Neutrophil (primary cell): ENCODE measurements at regions not wholly inside any gene's neighbourhood (a gene's known extent, or its start where the extent isn't known, plus 50 kb on each side); places are given as distances from the start of the nearest gene placed in this dataset.

Source experiments
- H3K27ac ChIP-seq: fragments of 200-600 bp; sonication (generic); 2 replicates; pipeline ENCODE4 v1.5.1; 2016; ENCODE audit warnings: mild to moderate bottlenecking, moderate library complexity
- H3K27me3 ChIP-seq: fragments of 200-600 bp; sonication (generic); 2 replicates; pipeline ENCODE4 v1.6.0; 2016; ENCODE audit warnings: mild to moderate bottlenecking
- H3K36me3 ChIP-seq: fragments of 200-600 bp; sonication (generic); 2 replicates; pipeline ENCODE4 v1.5.1; 2017
- H3K4me1 ChIP-seq, 2 experiments: fragments of 200-600 bp in 1 of 2; sonication (generic) in 1 of 2; 1 replicate in 1 of 2; 2 replicates in 1 of 2; pipeline versions ENCODE4 v1.5.1 to v1.6.1; 2013 to 2016; ENCODE audit warnings: low read depth in 1 of 2, low read length in 1 of 2, mild to moderate bottlenecking in 1 of 2, moderate library complexity in 1 of 2; ENCODE audit not compliant: control insufficient read depth in 1 of 2, insufficient read depth in 1 of 2
- H3K4me3 ChIP-seq, 2 experiments: fragments of 200-600 bp in 1 of 2; sonication (generic) in 1 of 2; 1 replicate in 1 of 2; 2 replicates in 1 of 2; pipeline ENCODE4 v1.5.1; 2013 to 2016; ENCODE audit warnings: low read depth in 1 of 2, low read length in 1 of 2, mild to moderate bottlenecking in 1 of 2, moderate library complexity in 1 of 2
- H3K9me3 ChIP-seq: fragments of 200-600 bp; sonication (generic); 2 replicates; pipeline ENCODE4 v1.5.1; 2016
- TF ChIP-seq, protein P1 (sequence below): fragments of 200-600 bp; sonication (generic); IDR thresholded peaks from 2 replicates; pipeline ENCODE4 v1.5.1; 2016; ENCODE audit warnings: antibody characterized with exemption

- no peaks in the 10 kb centered on the region for H3K9me3 ChIP-seq
- no peaks in the 10 kb centered on the region for H3K4me1 ChIP-seq
- no peak overlapping the region for H3K27ac ChIP-seq
- H3K4me3 ChIP-seq: no peak overlapping the region
- TF ChIP-seq, protein P1, sequence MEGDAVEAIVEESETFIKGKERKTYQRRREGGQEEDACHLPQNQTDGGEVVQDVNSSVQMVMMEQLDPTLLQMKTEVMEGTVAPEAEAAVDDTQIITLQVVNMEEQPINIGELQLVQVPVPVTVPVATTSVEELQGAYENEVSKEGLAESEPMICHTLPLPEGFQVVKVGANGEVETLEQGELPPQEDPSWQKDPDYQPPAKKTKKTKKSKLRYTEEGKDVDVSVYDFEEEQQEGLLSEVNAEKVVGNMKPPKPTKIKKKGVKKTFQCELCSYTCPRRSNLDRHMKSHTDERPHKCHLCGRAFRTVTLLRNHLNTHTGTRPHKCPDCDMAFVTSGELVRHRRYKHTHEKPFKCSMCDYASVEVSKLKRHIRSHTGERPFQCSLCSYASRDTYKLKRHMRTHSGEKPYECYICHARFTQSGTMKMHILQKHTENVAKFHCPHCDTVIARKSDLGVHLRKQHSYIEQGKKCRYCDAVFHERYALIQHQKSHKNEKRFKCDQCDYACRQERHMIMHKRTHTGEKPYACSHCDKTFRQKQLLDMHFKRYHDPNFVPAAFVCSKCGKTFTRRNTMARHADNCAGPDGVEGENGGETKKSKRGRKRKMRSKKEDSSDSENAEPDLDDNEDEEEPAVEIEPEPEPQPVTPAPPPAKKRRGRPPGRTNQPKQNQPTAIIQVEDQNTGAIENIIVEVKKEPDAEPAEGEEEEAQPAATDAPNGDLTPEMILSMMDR: no peak
- H3K36me3 ChIP-seq: no peaks in the 10 kb centered on the region
- no peaks in the 10 kb centered on the region for H3K27me3 ChIP-seq
Measured at GRCh38 chr11:105298630-105299029, 159.1 kb upstream of the CARD18 start.

DNA sequence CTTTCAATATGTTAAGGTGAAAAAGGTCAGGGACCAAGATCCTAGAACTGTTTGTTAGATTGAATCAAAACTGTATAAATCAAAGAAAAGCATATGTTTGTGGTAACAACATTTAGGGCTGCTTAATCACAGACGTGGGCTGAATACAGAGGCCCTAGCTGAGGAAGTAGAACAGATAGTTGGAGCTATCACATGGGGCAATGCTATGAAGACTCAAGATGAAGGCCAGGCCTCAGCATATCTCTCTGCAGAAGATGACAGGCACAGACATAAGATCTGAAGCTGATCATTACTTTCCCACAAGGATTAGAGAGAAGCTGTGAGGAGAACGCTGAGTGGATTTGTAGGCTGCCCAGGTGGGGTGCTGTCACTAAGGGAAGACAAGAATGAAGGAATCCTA is 158.6 kb upstream of the CARD18 start:
- Histone ChIP-seq H3K27me3 (no peaks in the 10 kb centered on the region), H3K27ac (no peak overlapping the region), H3K4me1 (no peaks in the 10 kb centered on the region), H3K9me3 (no peaks in the 10 kb centered on the region), H3K4me3 (no peak overlapping the region), H3K36me3 (no peaks in the 10 kb centered on the region)
- TF ChIP-seq, protein P1: no peak

- H3K4me3 ChIP-seq: no peak overlapping the region
- no peaks in the 10 kb centered on the region for H3K36me3 ChIP-seq
- no peaks in the 10 kb centered on the region for H3K4me1 ChIP-seq
- no peak overlapping the region for H3K27ac ChIP-seq
- TF ChIP-seq, protein P1: no peak
- no peaks in the 10 kb centered on the region for H3K9me3 ChIP-seq
- H3K27me3 ChIP-seq: no peaks in the 10 kb centered on the region
Measured at GRCh38 chr11:105297463-105297862, 157.9 kb upstream of the CARD18 start.

DNA sequence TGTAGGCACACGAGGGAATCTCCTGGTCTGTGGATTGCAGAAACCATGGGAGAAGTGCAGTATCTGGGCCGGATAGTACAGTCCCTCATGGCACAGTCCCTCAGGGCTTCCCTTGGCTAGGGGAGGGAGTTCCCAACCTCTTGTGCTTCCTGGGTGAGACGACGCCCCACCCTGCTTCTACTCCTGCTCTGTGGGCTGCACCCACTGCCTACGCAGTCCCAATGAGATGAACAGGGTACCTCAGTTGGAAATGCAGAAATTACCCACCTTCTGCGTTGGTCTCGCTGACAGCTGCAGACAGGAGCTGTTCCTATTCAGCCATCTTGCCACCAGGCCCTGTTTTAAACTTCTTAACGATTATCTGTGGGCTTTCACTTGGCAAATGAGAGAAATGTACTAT is 157.2 kb upstream of the CARD18 start:
- no peaks in the 10 kb centered on the region for H3K4me1 ChIP-seq
- no peaks in the 10 kb centered on the region for H3K9me3 ChIP-seq
- TF ChIP-seq, protein P1: no peak
- H3K36me3 ChIP-seq: no peaks in the 10 kb centered on the region
- H3K27me3 ChIP-seq: no peaks in the 10 kb centered on the region
- no peak overlapping the region for H3K4me3 ChIP-seq
- H3K27ac ChIP-seq: no peak overlapping the region

GRCh38 chr11:105296386-105296785 is 156.8 kb upstream of the CARD18 start:
- Histone ChIP-seq H3K4me3 (no peak overlapping the region), H3K27ac (no peak overlapping the region), H3K4me1 (no peaks in the 10 kb centered on the region), H3K27me3 (no peaks in the 10 kb centered on the region), H3K36me3 (no peaks in the 10 kb centered on the region), H3K9me3 (no peaks in the 10 kb centered on the region)
- TF ChIP-seq, protein P1: no peak

DNA sequence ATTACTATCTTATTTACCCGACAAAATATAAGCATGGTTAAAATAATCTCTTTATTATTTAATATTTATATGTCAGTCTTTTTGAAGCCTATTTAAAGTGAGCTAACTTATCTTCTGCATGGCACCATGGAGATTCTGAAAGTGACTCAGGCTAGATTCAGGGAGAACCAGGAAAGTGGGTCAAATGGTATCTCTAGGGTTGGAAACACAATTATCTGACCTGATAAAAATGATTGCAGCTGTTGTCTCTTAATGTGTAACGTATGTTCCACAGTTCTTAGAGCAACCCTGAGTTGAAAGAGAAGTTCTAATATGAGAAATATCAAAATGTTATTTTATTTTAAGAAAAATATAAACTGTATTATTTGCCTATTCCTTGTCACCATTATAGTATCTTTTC is 143.1 kb upstream of the CARD18 start:
- TF ChIP-seq, protein P1: no peak
- H3K27me3 ChIP-seq: no peaks in the 10 kb centered on the region
- no peak overlapping the region for H3K27ac ChIP-seq
- H3K4me3 ChIP-seq: no peak overlapping the region
- H3K4me1 ChIP-seq: no peaks in the 10 kb centered on the region
- no peaks in the 10 kb centered on the region for H3K9me3 ChIP-seq
- H3K36me3 ChIP-seq: no peaks in the 10 kb centered on the region
